Progenitor cell of endocrine pancreas (in vitro differentiated cells): ENCODE measurements at regions not wholly inside any gene's neighbourhood (a gene's known extent, or its start where the extent isn't known, plus 50 kb on each side); places are given as distances from the start of the nearest gene placed in this dataset.

Experiments
- DNase-seq: peaks from one replicate; pipeline ENCODE4 v3.0.0; 2021; ENCODE audit warnings: low spot score; ENCODE audit not compliant: unreplicated experiment
- H3K27ac Mint-ChIP-seq: 2 replicates; pipeline ENCODE4 v1.8.0; 2021; ENCODE audit warnings: mild to moderate bottlenecking, moderate library complexity, mixed read lengths
- H3K27me3 Mint-ChIP-seq: 2 replicates; pipeline ENCODE4 v1.8.0; 2021; ENCODE audit warnings: mixed read lengths
- H3K36me3 Mint-ChIP-seq: 2 replicates; pipeline ENCODE4 v1.8.0; 2022; ENCODE audit warnings: mixed read lengths; ENCODE audit not compliant: insufficient read depth
- H3K4me1 Mint-ChIP-seq: 2 replicates; pipeline ENCODE4 v1.8.0; 2021; ENCODE audit warnings: low read depth, mixed read lengths
- H3K4me3 Mint-ChIP-seq: 2 replicates; pipeline ENCODE4 v1.8.0; 2021; ENCODE audit warnings: low read depth, mild to moderate bottlenecking, moderate library complexity, mixed read lengths
- H3K9me3 Mint-ChIP-seq: 2 replicates; pipeline ENCODE4 v1.8.0; 2021; ENCODE audit warnings: low read depth, mixed read lengths
- CTCF ChIP-seq: fragments of 200-600 bp; sonication (generic); IDR thresholded peaks from one replicate; pipeline ENCODE4 v1.5.0; 2021; ENCODE audit warnings: antibody characterized with exemption, mild to moderate bottlenecking; ENCODE audit not compliant: unreplicated experiment

GRCh38 chr5:28408186-28408585, 1369.8 kb upstream of the CDH9 start:
- Mint-ChIP-seq H3K36me3 (no peaks in the 10 kb centered on the region), H3K4me1 (peaks cover 3% of the 10 kb centered on the region), H3K9me3 (peaks cover 15% of the 10 kb centered on the region), H3K27me3 (no peaks in the 10 kb centered on the region), H3K27ac (no peak overlapping the region), H3K4me3 (no peak overlapping the region)
- no peak for TF ChIP-seq CTCF
- no peak for DNase-seq

GRCh38 chr5:28404363-28405071, 1366.1 kb upstream of the CDH9 start:
- Mint-ChIP-seq H3K27me3 (no peaks in the 10 kb centered on the region), H3K4me3 (no peak overlapping the region), H3K9me3 (peaks cover 7% of the 10 kb centered on the region), H3K4me1 (peaks cover 3% of the 10 kb centered on the region), H3K36me3 (no peaks in the 10 kb centered on the region), H3K27ac (no peak overlapping the region)
- no peak for TF ChIP-seq CTCF
- DNase-seq, result no peak

GRCh38 chr5:28403846-28404245, 1365.5 kb upstream of the CDH9 start:
- Mint-ChIP-seq H3K36me3 (no peaks in the 10 kb centered on the region), H3K4me3 (no peak overlapping the region), H3K27me3 (no peaks in the 10 kb centered on the region), H3K9me3 (peaks cover 7% of the 10 kb centered on the region), H3K27ac (peak overlapping the region; percentile 84), H3K4me1 (peaks cover 3% of the 10 kb centered on the region)
- no peak for DNase-seq
- TF ChIP-seq CTCF, result no peak

- H3K4me3 Mint-ChIP-seq, result no peak overlapping the region
- no peak for DNase-seq
- H3K9me3 Mint-ChIP-seq, result peaks cover 4% of the 10 kb centered on the region
- no peaks in the 10 kb centered on the region for H3K36me3 Mint-ChIP-seq
- TF ChIP-seq CTCF, result no peak
- H3K4me1 Mint-ChIP-seq, result peaks cover 11% of the 10 kb centered on the region
- H3K27ac Mint-ChIP-seq, result no peak overlapping the region
- H3K27me3 Mint-ChIP-seq, result no peaks in the 10 kb centered on the region
These were observed 1364.4 kb upstream of the CDH9 start for GRCh38 chr5:28402590-28403301.

GRCh38 chr5:28400076-28400475, 1361.7 kb upstream of the CDH9 start:
- H3K4me1 Mint-ChIP-seq, result peaks cover 16% of the 10 kb centered on the region
- H3K36me3 Mint-ChIP-seq, result no peaks in the 10 kb centered on the region
- no peak for DNase-seq
- H3K27me3 Mint-ChIP-seq, result no peaks in the 10 kb centered on the region
- no peak overlapping the region for H3K27ac Mint-ChIP-seq
- peaks cover 4% of the 10 kb centered on the region for H3K9me3 Mint-ChIP-seq
- no peak overlapping the region for H3K4me3 Mint-ChIP-seq
- TF ChIP-seq CTCF, result no peak
